Stimulated activated CD4-positive, alpha-beta T cell treated with anti-CD3 and anti-CD28 coated beads, Interleukin-4, amount 100 ng/mL, for 24 hours (primary cell): ENCODE measurements at regions not wholly inside any gene's neighbourhood (a gene's known extent, or its start where the extent isn't known, plus 50 kb on each side); places are given as distances from the start of the nearest gene placed in this dataset.
"Not testable (repeated sequence)": the region's sequence is repeated elsewhere in the genome, so short reads cannot be mapped to it uniquely, and the experiment has no call there.

Source experiments
- DNase-seq: peaks from one replicate; pipeline ENCODE4 v3.0.0-alpha.2; 2020

DNA sequence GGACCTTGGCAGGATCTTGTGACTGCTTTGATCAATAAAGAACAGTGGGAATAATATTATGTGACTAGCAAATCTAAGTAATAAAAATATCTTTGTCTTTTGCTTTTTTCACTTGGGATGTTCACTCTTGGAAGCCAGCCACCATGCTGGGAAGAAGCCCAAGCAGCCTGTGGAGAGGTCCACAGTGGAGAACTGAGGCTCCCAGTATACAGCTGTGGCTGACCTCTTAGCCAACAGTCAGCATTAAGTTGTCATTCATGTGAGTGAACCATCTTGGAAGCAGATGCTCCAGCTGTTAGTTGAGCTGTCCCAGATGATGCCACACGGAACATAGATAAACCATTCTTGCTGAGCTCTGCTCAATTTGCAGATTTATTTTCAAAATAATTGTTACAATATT, 160.0 kb downstream of the OSR1 start:
- DNase-seq: no peak

DNA sequence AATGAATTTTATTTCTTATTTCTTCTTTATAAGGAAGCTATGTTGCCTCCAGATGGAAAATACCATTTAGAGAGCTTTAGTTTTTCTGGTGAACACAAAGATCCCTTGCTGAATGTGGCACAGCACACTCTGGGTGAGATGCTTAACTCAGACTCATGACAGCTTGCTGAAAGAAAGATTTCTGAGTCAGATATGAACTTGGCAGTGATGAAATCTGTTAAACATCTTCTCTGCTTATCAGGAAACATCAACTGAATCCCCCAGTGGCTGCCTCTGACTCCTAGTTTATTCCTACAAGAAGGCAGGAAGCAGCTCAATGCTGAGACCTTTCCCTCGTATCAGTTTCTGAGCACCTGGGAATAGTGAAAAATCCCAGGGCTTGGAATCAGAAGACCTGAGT, 162.8 kb downstream of the OSR1 start:
- DNase-seq: no peak

- no peak for DNase-seq
Measured at GRCh38 chr2:19189391-19189790, 169.0 kb downstream of the OSR1 start.

DNA sequence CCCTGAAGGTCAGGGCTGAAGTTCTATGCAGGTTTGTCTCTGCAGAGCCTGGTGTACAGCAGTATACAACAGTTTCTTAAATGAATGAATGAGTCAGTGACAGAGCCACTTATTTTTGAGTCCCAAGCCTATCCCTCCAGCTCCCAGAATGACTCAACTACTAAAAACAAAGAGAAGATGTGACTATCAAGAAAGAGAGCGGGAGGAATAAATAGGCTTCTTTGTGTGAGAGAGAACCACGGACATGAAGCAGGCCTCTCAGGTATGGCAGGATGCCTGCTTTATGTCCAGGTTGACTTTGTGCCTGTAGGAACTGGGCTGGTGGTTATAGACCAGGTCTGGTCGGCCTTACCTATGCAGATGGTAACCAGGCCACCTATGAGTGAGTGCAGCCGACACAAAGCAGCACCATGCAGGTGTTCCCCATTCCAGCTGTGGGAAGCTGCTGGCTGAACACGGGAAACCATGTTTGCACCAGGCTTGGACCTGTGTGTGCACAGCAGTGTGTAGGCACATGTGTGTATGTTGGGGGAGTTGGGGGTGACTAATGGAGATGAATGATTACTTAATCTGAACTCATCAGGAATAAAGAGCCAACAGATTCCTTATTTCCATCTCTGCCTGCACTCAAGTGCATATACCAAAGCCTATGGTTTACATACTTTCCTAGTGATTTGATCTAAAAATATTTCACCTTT, 171.0 kb downstream of the OSR1 start:
- no peak for DNase-seq

DNA sequence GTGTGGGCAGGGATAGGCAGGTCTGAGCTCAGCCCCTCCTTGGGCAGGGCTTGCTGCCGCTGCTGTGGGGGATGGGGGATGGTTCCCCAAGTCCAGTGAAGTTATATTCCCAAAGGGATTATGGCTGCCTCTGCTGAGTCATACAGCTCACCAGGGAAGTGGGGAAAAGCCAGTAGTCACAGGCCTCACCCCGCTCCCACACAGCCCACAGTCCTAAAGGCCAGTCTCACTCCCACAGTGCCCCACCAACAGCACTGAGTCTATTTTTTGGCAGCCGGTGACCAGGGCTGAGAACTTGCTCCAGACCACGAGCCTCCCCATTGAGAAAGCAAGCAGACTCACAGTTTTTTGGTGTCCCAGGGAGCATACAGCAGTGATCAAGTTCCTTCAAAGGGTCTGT, 173.3 kb downstream of the OSR1 start:
- DNase-seq: no peak

- no peak for DNase-seq
Measured at GRCh38 chr2:19178175-19178574, 180.2 kb downstream of the OSR1 start.

DNA sequence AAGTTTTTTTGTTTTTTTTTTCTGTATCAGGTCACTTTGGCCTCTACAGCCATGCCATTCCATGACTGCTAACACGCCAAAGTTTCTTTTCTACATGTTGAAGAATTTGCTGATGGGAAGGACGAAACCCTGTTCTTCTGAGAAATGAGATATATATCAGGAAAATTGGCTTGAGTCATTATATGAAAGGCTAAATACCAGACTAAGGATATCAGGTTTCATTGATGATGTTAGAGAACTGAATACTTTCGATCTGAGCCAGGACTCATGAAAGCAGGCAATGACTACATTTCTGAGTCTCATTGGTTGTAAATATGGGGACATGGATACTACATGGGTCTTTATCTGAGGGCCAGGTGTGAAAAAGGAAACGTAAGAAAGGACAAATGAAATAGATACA, 181.4 kb downstream of the OSR1 start:
- no peak for DNase-seq

DNA sequence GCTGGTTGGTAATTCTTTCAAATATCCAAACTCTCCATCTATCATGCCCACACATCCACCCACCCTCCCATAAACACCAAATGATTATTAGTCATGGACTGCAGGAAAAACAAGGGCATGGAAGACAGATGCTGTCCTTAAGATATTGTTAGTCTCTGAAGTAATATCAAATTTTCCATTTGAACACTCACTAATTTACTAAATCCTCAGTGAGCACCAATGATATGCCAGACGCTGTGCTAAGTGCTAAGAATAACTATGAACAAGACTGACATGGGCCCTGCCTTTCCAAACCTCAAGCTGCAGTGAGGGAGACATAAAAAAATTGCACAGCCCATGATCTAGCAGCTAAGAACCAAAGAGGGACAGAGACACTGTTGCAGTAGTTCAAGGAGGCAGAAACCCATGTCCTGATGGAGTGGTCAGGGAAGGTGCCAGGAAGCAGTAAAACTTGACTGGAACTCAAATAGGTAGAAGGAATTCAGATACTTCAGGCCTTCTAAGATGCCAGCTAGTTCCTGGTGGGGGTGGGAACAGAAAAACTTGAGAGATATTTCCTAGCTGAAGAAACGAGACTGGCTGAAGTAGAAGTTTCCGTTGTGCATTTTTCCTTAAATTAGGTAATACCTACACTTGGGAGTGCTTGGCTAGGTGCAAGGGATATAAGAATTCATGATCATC, 182.1 kb downstream of the OSR1 start:
- DNase-seq: no peak

DNA sequence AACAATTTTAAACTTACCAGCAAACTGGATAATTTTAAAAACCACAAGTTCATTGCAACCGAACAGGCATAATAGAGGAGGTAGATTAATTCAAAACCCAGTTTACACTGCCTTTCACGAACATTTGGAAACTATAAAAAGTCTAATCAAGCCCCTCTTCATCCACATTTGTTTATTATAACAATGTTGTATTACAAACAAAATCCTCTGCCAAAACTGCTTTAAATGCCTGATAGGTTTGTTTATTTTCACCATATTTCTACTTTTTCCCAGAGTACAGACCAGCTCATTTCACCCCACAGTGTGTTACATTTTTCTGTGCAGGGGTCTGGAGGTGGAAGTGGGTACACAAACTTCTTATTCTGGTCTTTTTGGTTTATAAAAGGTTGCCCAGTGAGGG, 184.2 kb downstream of the OSR1 start:
- DNase-seq: no peak

DNA sequence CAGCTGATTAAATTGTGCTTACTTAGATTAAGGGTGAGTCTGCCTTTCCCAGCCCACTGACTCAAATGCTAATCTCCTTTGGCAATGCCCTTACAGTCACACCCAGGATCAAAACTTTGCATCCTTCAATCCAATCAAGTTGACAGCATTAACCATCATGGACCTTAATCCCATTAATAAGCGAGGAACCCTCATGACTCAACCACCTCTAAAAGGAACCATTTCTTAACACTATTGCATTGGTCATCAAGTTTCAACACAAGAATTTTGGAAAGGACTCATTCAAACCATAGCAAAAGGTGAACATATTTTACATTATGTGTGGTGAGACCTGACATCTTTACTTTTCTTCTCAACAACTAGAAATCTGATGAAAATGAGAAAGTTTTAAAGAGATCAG, 187.0 kb downstream of the OSR1 start:
- DNase-seq: no peak

- no peak for DNase-seq
Measured at GRCh38 chr2:19169134-19169768, 189.2 kb downstream of the OSR1 start.

DNA sequence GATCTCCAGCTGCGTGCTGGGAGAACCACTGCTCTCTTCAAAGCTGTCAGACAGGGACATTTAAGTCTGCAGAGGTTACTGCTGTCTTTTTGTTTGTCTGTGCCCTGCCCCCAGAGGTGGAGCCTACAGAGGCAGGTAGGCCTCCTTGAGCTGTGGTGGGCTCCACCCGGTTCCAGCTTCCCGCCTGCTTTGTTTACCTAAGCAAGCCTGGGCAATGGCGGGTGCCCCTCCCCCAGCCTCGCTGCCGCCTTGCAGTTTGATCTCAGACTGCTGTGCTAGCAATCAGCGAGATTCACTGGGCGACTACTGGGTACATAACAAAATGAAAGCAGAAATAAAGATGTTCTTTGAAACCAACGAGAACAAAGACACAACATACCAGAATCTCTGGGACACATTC, 194.3 kb downstream of the OSR1 start:
- DNase-seq: not testable (repeated sequence)

DNA sequence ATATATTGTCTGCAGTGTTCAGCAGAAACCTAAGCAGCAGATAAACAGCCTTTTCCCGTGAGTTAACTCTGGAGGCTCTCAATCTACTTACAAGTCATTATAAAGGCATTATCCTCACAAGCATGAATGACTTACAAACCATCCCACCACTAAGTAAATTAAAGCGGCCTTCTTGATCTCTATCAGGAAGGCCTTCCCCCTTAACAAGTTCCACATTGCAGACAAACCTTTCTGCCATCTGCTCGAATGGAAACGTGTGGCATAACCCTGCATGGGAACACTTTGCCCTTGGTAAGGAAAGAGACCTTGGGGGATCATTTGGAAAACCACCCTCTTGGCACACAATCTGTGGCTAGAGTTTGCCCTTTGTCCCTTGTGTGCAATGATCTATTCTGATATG, 199.5 kb downstream of the OSR1 start:
- no peak for DNase-seq

- DNase-seq: no peak
Measured at GRCh38 chr2:19158211-19158610, 200.2 kb downstream of the OSR1 start.

DNA sequence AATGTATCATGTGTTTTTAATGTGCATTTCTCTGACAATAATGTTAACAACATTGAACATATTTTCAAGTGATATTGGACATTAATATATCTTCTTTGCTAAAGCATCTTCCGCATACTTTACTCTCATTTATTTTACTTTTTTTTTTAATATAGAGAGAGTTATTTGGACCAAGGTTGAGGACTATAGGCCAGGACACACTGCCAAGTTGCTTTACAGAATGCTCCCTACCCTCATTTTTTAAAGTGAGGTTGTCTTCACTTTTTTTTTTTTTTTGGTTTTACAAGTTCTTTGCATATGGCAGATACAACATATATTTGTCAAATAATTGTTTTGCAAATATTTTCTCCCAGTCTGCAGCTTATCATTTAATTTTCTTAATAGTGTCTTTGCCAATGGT, 201.8 kb downstream of the OSR1 start:
- no peak for DNase-seq

GRCh38 chr2:19150726-19151125, 207.7 kb downstream of the OSR1 start:
- DNase-seq: no peak

- DNase-seq: no peak
Measured at GRCh38 chr2:19146867-19147266, 211.6 kb downstream of the OSR1 start.

DNA sequence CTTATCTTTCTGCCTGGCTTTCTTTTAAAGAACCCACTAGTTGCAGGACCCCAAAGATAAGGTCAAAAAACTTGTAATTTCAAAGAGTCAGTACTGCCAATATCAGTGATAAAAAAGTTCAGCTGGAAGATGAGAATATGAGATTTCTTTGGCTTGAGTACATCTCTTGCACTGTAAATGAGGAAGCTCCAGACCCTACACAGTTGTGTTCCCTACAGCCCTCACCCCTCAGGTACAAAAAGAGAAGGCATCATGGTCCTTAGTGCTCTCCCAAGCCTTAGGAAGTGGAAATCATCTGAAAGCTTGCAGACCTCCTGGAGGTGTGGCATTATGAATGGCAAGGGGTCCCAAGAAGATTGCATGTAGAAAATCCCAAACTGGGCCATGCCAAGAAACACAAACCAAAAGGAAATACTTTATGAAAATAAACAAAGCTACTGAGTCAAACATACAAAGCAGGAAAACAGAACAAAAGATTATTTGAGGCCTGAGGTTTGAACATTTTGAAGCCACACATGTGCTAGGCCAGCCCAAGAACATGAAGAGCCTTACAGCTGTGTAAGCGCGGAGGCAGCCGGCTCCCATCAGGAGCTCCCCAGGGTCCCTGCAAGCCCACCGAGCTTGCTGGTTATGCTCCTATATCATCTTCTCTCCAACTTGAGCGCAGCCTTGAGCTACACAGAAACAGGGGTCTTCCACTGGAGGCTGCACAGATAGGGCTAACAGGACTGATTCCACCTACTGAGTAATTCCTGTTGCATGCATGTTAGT, 217.0 kb downstream of the OSR1 start:
- DNase-seq: no peak

- no peak for DNase-seq
Measured at GRCh38 chr2:19140463-19141208, 217.8 kb downstream of the OSR1 start.

DNA sequence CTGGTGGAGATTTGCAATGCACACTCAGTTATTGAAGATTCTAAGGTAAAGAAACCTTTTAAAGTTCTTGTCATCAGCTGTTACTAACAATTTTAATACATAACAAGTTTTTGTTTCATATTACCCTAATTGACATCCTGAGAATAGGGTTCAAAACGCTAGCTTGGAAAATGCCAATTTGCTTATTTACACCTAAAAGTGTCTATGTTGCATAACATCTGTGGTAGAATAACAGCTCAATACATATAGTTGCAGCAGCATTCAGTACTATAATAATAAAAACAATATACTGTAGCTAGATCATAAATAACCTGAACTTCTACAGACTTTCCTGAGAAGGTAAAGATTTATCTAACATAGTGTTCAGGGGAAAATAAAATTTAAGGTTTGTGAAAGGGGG, 219.0 kb downstream of the OSR1 start:
- no peak for DNase-seq

DNA sequence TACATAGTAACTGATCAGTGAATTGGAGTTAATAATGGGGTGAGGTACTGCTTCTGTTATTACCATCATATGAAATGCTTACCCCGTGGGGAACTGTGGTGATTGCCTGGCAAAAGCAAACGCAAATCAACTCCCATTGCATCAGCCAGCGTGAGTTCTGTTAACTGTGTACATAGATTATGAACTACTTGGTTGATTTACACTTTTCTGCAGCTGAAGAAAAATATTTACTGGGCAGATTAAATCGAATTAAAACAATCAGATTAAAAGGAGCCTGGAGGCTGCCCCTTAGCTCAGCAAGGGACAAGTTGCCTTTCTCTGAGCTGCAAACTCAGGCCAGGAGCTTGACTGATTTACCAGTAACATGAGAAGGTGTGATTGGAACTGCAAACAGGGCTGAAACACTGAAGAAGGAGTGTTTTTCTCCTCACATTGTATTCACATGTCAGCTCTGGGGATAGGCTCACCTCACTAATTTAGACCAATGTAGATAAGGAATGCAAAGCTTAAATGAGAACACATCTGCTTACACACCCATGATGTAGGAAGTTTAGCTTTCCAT, 220.1 kb downstream of the OSR1 start:
- no peak for DNase-seq

- no peak for DNase-seq
Measured at GRCh38 chr2:19137433-19137832, 221.0 kb downstream of the OSR1 start.

DNA sequence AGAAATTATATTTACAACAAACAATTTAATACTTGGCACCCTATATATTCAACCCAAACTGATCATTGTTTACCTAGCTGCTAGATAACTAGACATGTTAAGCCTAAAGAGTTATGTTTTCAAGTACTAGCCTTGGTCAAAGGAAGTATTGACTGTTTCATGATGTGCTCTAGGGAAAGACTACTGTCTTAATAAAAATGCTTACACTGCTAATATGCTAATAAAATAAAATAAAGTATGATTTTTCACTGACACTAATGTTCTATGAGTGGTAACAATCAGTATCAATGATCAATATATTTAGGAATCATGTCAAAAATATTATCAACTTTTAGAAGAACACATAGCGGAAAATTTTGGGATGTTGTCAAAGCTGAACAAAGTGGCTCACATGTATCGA, 225.5 kb downstream of the OSR1 start:
- DNase-seq: no peak
